ENCODE measurements at regions not wholly inside any gene's neighbourhood (a gene's known extent, or its start where the extent isn't known, plus 50 kb on each side); places are given as distances from the start of the nearest gene placed in this dataset.

DNA sequence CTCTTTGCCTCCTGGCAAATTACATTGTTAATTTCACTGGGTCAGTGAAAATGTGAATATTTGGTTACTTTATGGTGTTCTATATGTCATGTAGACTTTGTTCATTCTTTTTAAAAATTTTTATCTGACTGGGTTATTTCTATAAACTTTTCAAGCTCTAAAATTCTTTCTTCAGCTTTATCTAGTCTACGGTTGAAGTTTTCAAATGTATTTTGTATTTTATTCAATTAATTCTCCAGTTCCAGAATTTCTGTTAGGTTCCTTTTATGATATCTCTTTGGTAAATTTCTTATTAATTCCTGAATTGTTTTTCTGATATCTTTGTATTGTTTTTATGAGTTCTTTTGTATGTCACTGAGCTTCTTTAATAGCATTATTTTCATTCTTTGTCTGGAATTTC, 228.1 kb downstream of the LPIN1 start:
- DNase-seq (no peak), ATAC-seq (no peak)
- Histone ChIP-seq H3K36me3 (ENCODE audit: low read depth) (no peaks in the 10 kb centered on the region), H3K4me1 (ENCODE audit: low read depth) (no peaks in the 10 kb centered on the region), H3K9me3 (peaks cover 4% of the 10 kb centered on the region), H3K4me3 (no peak overlapping the region)
- intact Hi-C loops (cut with DNase I, micrococcal nuclease), result no loop called here
- TF ChIP-seq, protein P1, sequence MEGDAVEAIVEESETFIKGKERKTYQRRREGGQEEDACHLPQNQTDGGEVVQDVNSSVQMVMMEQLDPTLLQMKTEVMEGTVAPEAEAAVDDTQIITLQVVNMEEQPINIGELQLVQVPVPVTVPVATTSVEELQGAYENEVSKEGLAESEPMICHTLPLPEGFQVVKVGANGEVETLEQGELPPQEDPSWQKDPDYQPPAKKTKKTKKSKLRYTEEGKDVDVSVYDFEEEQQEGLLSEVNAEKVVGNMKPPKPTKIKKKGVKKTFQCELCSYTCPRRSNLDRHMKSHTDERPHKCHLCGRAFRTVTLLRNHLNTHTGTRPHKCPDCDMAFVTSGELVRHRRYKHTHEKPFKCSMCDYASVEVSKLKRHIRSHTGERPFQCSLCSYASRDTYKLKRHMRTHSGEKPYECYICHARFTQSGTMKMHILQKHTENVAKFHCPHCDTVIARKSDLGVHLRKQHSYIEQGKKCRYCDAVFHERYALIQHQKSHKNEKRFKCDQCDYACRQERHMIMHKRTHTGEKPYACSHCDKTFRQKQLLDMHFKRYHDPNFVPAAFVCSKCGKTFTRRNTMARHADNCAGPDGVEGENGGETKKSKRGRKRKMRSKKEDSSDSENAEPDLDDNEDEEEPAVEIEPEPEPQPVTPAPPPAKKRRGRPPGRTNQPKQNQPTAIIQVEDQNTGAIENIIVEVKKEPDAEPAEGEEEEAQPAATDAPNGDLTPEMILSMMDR (IDR thresholded peaks at IDR 0.05), result no peak

DNA sequence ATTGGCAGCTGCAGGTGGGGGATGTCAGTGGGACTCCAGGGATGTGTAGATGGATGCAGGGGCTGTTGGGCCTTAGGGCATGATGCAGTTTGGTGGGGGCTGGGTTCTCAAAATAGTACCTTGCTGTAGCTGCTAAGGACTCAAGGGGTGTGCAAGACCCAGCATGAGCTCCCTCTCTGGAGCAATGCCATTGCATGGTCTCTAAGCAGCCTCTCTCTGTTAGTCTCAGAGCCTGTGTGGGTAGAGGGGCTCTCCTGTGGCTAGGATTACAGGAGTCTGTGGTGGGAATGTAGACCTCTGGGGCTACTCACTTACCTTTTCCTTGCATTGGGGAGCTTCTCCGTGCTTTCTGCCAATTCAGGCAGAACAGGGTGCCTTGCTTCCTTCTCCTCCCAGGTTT, 228.9 kb downstream of the LPIN1 start:
- TF ChIP-seq, protein P1 (IDR thresholded peaks at IDR 0.05), result no peak
- DNase-seq, result no peak
- no peak overlapping the region for H3K4me3 ChIP-seq
- H3K36me3 ChIP-seq (ENCODE audit: low read depth), result no peaks in the 10 kb centered on the region
- intact Hi-C loops (cut with DNase I, micrococcal nuclease), result no loop called here
- no peaks in the 10 kb centered on the region for H3K4me1 ChIP-seq (ENCODE audit: low read depth)
- peaks cover 4% of the 10 kb centered on the region for H3K9me3 ChIP-seq
- no peak for ATAC-seq

DNA sequence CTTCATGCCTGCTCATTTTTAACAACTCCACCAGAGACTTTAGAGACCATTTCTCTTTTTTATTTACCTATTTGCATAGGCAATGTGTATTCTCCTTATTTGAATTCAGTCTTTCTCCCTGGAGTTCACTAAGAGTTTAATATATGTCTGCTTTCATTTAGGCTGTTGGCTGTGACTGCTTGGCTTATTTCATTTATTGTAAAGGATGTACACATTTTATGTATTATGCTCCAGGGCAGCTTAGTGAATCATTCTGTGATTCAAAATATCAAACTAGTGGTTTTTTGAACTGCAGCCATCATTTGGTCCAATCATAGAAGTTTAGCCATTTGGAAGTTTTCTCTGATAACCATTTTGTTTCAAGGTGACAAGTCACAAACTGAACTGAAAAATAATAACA, 229.6 kb downstream of the LPIN1 start:
- DNase-seq (no peak), ATAC-seq (no peak)
- H3K4me1 ChIP-seq (ENCODE audit: low read depth), result no peaks in the 10 kb centered on the region
- TF ChIP-seq, protein P1 (IDR thresholded peaks at IDR 0.05), result no peak
- H3K36me3 ChIP-seq (ENCODE audit: low read depth), result no peaks in the 10 kb centered on the region
- intact Hi-C loops (cut with DNase I, micrococcal nuclease), result no loop called here
- H3K9me3 ChIP-seq, result peaks cover 4% of the 10 kb centered on the region
- no peak overlapping the region for H3K4me3 ChIP-seq

DNA sequence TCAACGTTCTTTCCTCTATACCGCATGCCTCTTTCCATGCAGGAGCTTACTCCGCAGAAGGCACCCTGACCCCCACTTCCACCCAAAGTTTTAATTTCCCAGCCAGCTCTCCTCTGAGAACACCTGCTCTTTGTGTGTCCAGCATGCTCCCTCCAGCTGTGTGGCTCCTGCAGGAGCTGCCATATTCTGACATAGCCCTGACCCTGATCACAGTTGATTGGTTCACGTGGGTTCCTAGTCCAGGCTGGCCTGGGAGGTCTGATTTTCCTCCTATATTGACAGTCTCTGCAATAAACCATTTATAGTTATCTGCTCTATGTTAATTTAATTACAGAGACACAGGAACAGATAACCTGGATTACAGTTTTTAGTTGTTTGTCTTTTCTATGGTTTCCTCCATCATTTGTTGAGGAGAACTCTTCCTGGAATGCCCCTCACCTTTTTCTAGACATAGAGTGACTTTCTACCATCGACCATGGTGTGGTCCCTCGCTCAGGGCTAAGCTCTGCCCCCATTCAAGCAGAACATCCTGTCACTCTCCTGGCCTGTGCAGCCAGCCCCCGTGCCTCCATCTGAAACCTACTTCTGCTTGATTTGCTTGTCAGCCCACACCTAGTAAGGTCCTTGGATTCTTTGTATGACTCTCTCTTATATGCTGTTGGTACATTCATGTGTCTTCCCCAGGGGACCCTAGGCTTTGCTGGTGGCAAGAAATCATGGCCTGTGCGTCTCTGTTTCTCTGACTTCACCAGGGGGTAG, 231.5 kb downstream of the LPIN1 start:
- Histone ChIP-seq H3K4me1 (ENCODE audit: low read depth) (no peaks in the 10 kb centered on the region), H3K9me3 (peaks cover 4% of the 10 kb centered on the region), H3K4me3 (no peak overlapping the region), H3K36me3 (ENCODE audit: low read depth) (no peaks in the 10 kb centered on the region)
- intact Hi-C loops (cut with DNase I, micrococcal nuclease), result no loop called here
- ATAC-seq, result no peak
- DNase-seq, result no peak
- TF ChIP-seq, protein P1 (IDR thresholded peaks at IDR 0.05), result no peak

DNA sequence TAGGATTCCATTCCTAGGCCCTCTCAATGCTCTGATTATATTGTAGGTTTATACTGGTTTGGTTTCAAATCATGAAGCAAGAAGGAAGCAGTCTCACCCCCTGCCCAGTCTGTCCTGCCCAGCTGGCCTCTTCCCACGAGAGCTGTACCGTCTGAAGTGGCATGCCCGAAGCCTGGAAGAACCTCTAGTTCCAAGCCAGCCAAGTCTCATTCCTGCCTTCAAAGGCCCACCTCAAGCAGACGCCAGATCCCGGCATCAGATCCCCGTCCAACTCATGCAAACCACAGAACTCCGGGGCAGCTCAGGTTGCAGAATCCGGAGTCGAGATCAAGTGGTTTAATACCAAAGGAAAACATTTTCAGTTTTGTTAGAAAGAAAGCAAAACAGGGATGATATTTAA, 234.4 kb downstream of the LPIN1 start:
- Histone ChIP-seq H3K9me3 (no peaks in the 10 kb centered on the region), H3K36me3 (ENCODE audit: low read depth) (no peaks in the 10 kb centered on the region), H3K4me3 (no peak overlapping the region), H3K4me1 (ENCODE audit: low read depth) (no peaks in the 10 kb centered on the region)
- TF ChIP-seq, protein P1 (IDR thresholded peaks at IDR 0.05), result no peak
- DNase-seq, result no peak
- intact Hi-C loops (cut with DNase I, micrococcal nuclease), result no loop called here
- ATAC-seq, result no peak

DNA sequence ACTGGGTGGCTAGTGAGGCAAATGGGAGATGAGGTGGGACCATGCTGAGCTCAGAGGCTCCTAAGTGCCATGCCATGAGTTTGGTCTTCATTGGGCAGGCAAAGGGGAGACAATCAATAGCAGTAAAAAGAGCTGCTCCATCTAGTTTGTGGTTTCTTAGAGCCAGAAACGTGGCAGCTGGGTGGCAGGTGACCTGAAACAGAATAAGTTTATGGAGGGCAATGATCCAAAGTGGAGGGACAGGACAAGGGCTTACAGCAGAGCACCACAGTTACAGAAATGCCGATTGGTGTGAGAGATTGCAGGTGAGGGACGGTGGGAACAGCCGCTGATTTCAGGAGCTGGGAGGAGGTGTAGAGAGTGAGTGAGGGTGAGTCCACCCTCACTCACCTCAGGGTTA, 237.0 kb downstream of the LPIN1 start:
- ATAC-seq, result no peak
- no peaks in the 10 kb centered on the region for H3K4me1 ChIP-seq (ENCODE audit: low read depth)
- TF ChIP-seq, protein P1 (IDR thresholded peaks at IDR 0.05), result no peak
- no peaks in the 10 kb centered on the region for H3K36me3 ChIP-seq (ENCODE audit: low read depth)
- no peaks in the 10 kb centered on the region for H3K9me3 ChIP-seq
- DNase-seq, result no peak
- intact Hi-C loops (cut with DNase I, micrococcal nuclease), result no loop called here
- no peak overlapping the region for H3K4me3 ChIP-seq

Data from mucosa of descending colon (tissue), 3 donors.